B cell (primary cell): ENCODE measurements at regions not wholly inside any gene's neighbourhood (a gene's known extent, or its start where the extent isn't known, plus 50 kb on each side); places are given as distances from the start of the nearest gene placed in this dataset.

Source experiments
- ATAC-seq: fragments of 200-7000 bp; cut with Tn5 transposase; one replicate; pipeline ENCODE4 v1.10.0; 2021; ENCODE audit warnings: low read depth, mild to moderate bottlenecking, moderate number of reproducible peaks, moderate library complexity
- CTCF ChIA-PET: fragments of 350-600 bp; sonication (Branson Sonifier 250); formaldehyde crosslinking; loops from one replicate; lab custom pipeline; 2021; ENCODE audit warnings: antibody characterized with exemption, inconsistent platforms; lab: Charles Lee
- POLR2A ChIA-PET: fragments of 350-600 bp; sonication (Branson Sonifier 250); formaldehyde crosslinking; loops from one replicate; lab custom pipeline; 2021; ENCODE audit warnings: antibody characterized with exemption; lab: Charles Lee
- DNase-seq: peaks from one replicate; pipeline ENCODE4 v3.0.0; 2013
- H2AFZ ChIP-seq: 2 replicates; pipeline ENCODE4 v1.6.1; 2012; ENCODE audit warnings: mild to moderate bottlenecking, low read depth, low read length; ENCODE audit not compliant: insufficient read depth, poor library complexity, severe bottlenecking
- H3K27ac ChIP-seq, 2 donors: 1 replicate in 1 of 2; 2 replicates in 1 of 2; pipeline ENCODE4 v1.5.1; 2012 to 2013; ENCODE audit warnings: low read length in 2 of 2, mild to moderate bottlenecking in 2 of 2, moderate library complexity in 1 of 2
- H3K27me3 ChIP-seq, 4 experiments: fragments of 200-600 bp in 1 of 4; sonication (generic) in 1 of 4; replicated peaks in 1 of 4; 1 replicate in 2 of 4; 2 replicates in 2 of 4; pipeline versions ENCODE4 v1.6.1 to v1.7.0; 2013 to 2016; ENCODE audit warnings: low read length in 3 of 4, mild to moderate bottlenecking in 2 of 4, mixed read lengths in 1 of 4, moderate library complexity in 1 of 4; ENCODE audit not compliant: insufficient read depth in 4 of 4, control insufficient read depth in 3 of 4; ENCODE audit errors: control extremely low read depth in 1 of 4
- H3K36me3 ChIP-seq, 2 experiments: replicated peaks in 1 of 2; 1 replicate in 1 of 2; 2 replicates in 1 of 2; pipeline versions ENCODE4 v1.6.1 to v1.7.1; 2013; ENCODE audit warnings: low read length in 1 of 2; ENCODE audit not compliant: insufficient read depth in 2 of 2, control insufficient read depth in 1 of 2; ENCODE audit errors: control extremely low read depth in 1 of 2, extremely low read depth in 1 of 2
- H3K4me1 ChIP-seq, 2 donors: fragments of 200-600 bp in 1 of 2; sonication (generic) in 1 of 2; 1 replicate in 1 of 2; 2 replicates in 1 of 2; pipeline versions ENCODE4 v1.5.1 to v1.6.1; 2013 to 2017; ENCODE audit warnings: low read length in 2 of 2; ENCODE audit not compliant: control insufficient read depth in 2 of 2, insufficient read depth in 2 of 2
- H3K4me2 ChIP-seq: replicated peaks from 2 replicates; pipeline ENCODE3; 2012; ENCODE audit warnings: mild to moderate bottlenecking, low read depth, low read length; ENCODE audit not compliant: poor library complexity, severe bottlenecking
- H3K4me3 ChIP-seq, 5 experiments: fragments of 200-600 bp in 1 of 5; sonication (generic) in 1 of 5; 1 replicate in 3 of 5; 2 replicates in 2 of 5; pipeline versions ENCODE4 v1.5.1 to v1.7.0; 2011 to 2016; ENCODE audit warnings: low read length in 4 of 5, mild to moderate bottlenecking in 4 of 5, low read depth in 2 of 5, control low read depth in 1 of 5, moderate library complexity in 1 of 5; ENCODE audit not compliant: insufficient read depth in 1 of 5; ENCODE audit errors: control extremely low read depth in 1 of 5, extremely low read depth in 1 of 5
- H3K79me2 ChIP-seq: fragments of 200-600 bp; sonication (generic); one replicate; pipeline ENCODE4 v1.6.0; 2016; ENCODE audit warnings: low read length; ENCODE audit not compliant: control insufficient read depth, insufficient read depth
- H3K9ac ChIP-seq: fragments of 200-600 bp; sonication (generic); 2 replicates; pipeline ENCODE4 v1.6.1; 2017; ENCODE audit warnings: mild to moderate bottlenecking, low read length, moderate library complexity
- H3K9me3 ChIP-seq, 3 donors: one replicate each; pipeline versions ENCODE4 v1.6.1 to v1.7.1; 2013; ENCODE audit warnings: low read length in 2 of 3; ENCODE audit not compliant: control insufficient read depth in 2 of 3, insufficient read depth in 1 of 3; ENCODE audit errors: control extremely low read depth in 1 of 3
- H4K20me1 ChIP-seq: 2 replicates; pipeline ENCODE4 v1.6.0; 2012; ENCODE audit warnings: mild to moderate bottlenecking, low read length; ENCODE audit not compliant: insufficient read depth, control insufficient read depth, poor library complexity, severe bottlenecking
- H3K27ac Mint-ChIP-seq: one replicate; pipeline ENCODE4 v1.8.0; 2021; ENCODE audit warnings: mixed read lengths
- H3K27me3 Mint-ChIP-seq: one replicate; pipeline ENCODE4 v1.8.0; 2021; ENCODE audit warnings: mixed read lengths
- H3K4me1 Mint-ChIP-seq: one replicate; pipeline ENCODE4 v1.8.0; 2021; ENCODE audit warnings: mixed read lengths
- H3K4me3 Mint-ChIP-seq: one replicate; pipeline ENCODE4 v1.8.0; 2021; ENCODE audit warnings: mixed read lengths
- H3K9me3 Mint-ChIP-seq: one replicate; pipeline ENCODE4 v1.8.0; 2022; ENCODE audit warnings: mixed read lengths; ENCODE audit not compliant: insufficient read depth
- CTCF ChIP-seq: fragments of 200-600 bp; IDR thresholded peaks from one replicate; pipeline ENCODE4 v1.8.0; 2022; ENCODE audit warnings: antibody characterized with exemption, mild to moderate bottlenecking
- EZH2 ChIP-seq: IDR thresholded peaks from 2 replicates; pipeline ENCODE4 v1.6.1; 2012; ENCODE audit warnings: borderline replicate concordance, low read depth, mild to moderate bottlenecking, moderate library complexity, low read length; ENCODE audit not compliant: insufficient read depth, poor library complexity, severe bottlenecking
- WGBS: methylation state at CpG from one replicate; pipeline ENCODE4 v1.1.5; 2013; ENCODE audit warnings: missing lambda C conversion rate; ENCODE audit not compliant: insufficient coverage; 5-methylcytosine and 5-hydroxymethylcytosine counted together
- intact Hi-C: fragments of 100-400 bp; cut with micrococcal nuclease; formaldehyde crosslinking; loops from one replicate; pipeline ENCODE4 v1.10.0; 2022

GRCh38 chr3:661356-661755 is 431.5 kb upstream of the CNTN6 start:
- Mint-ChIP-seq H3K27ac (no peak overlapping the region), H3K4me1 (no peaks in the 10 kb centered on the region), H3K27me3 (no peaks in the 10 kb centered on the region), H3K4me3 (no peak overlapping the region), H3K9me3 (no peaks in the 10 kb centered on the region)
- ATAC-seq (no peak), DNase-seq (no peak)
- CTCF ChIA-PET = no interaction called here
- Histone ChIP-seq H2AFZ (no peak overlapping the region), H3K36me3 (no peaks in the 10 kb centered on the region), H3K27ac (no peak overlapping the region), H3K4me3 (no peak overlapping the region), H3K79me2 (no peaks in the 10 kb centered on the region), H3K4me2 (no peak overlapping the region), H3K27me3 (no peaks in the 10 kb centered on the region), H3K4me1 (no peaks in the 10 kb centered on the region), H3K9ac (no peak overlapping the region), H3K9me3 (no peaks in the 10 kb centered on the region), H4K20me1 (no peaks in the 10 kb centered on the region)
- no CpG with 5 or more reads among the region's 3 CpGs for WGBS
- TF ChIP-seq CTCF (no peak), EZH2 (no peak)
- intact Hi-C loops = no loop called here
- POLR2A ChIA-PET = no interaction called here

GRCh38 chr3:674116-674515 is 418.7 kb upstream of the CNTN6 start:
- H3K9me3 ChIP-seq = no peaks in the 10 kb centered on the region
- no peaks in the 10 kb centered on the region for H3K79me2 ChIP-seq
- POLR2A ChIA-PET = no interaction called here
- ATAC-seq = no peak
- peaks cover 3% of the 10 kb centered on the region for H3K9me3 Mint-ChIP-seq
- no peak overlapping the region for H3K4me2 ChIP-seq
- TF ChIP-seq CTCF (no peak), EZH2 (no peak)
- H3K27ac ChIP-seq = no peak overlapping the region
- no peaks in the 10 kb centered on the region for H3K36me3 ChIP-seq
- H3K27ac Mint-ChIP-seq = no peak overlapping the region
- intact Hi-C loops = no loop called here
- CTCF ChIA-PET = no interaction called here
- no peaks in the 10 kb centered on the region for H3K27me3 ChIP-seq
- no peaks in the 10 kb centered on the region for H4K20me1 ChIP-seq
- WGBS = no CpG with 5 or more reads among the region's 2 CpGs
- no peak overlapping the region for H3K9ac ChIP-seq
- no peak overlapping the region for H2AFZ ChIP-seq
- no peak for DNase-seq
- H3K4me1 Mint-ChIP-seq = no peaks in the 10 kb centered on the region
- H3K4me3 ChIP-seq = no peak overlapping the region
- no peaks in the 10 kb centered on the region for H3K27me3 Mint-ChIP-seq
- H3K4me3 Mint-ChIP-seq = no peak overlapping the region
- H3K4me1 ChIP-seq = no peaks in the 10 kb centered on the region
